ENCODE measurements at regions not wholly inside any gene's neighbourhood (a gene's known extent, or its start where the extent isn't known, plus 50 kb on each side); places are given as distances from the start of the nearest gene placed in this dataset.

- DNase-seq: no peak
Measured at GRCh38 chr1:115577513-115577912, 64.3 kb upstream of the VANGL1 start.

GRCh38 chr1:115575661-115576060 is 66.1 kb upstream of the VANGL1 start:
- no peak for DNase-seq

GRCh38 chr1:115572710-115573109 is 69.1 kb upstream of the VANGL1 start:
- no peak for DNase-seq

- no peak for DNase-seq
Measured at GRCh38 chr1:115567431-115567830, 74.3 kb upstream of the VANGL1 start.

- DNase-seq: no peak
Measured at GRCh38 chr1:115565791-115566190, 76.0 kb upstream of the VANGL1 start.

- DNase-seq: no peak
Measured at GRCh38 chr1:115565353-115565752, 76.4 kb upstream of the VANGL1 start.

- DNase-seq: no peak
Measured at GRCh38 chr1:115564201-115564600, 77.6 kb upstream of the VANGL1 start.

GRCh38 chr1:115560027-115560426 is 81.7 kb upstream of the VANGL1 start:
- DNase-seq: no peak

GRCh38 chr1:115558275-115558674 is 83.5 kb upstream of the VANGL1 start:
- DNase-seq: no peak

- DNase-seq: no peak
Measured at GRCh38 chr1:115557715-115558114, 84.1 kb upstream of the VANGL1 start.

GRCh38 chr1:115556236-115556635 is 85.5 kb upstream of the VANGL1 start:
- DNase-seq: no peak

- DNase-seq: no peak
Measured at GRCh38 chr1:115555446-115555845, 86.3 kb upstream of the VANGL1 start.

- no peak for DNase-seq
Measured at GRCh38 chr1:115547696-115548095, 94.1 kb upstream of the VANGL1 start.

- no peak for DNase-seq
Measured at GRCh38 chr1:115546846-115547245, 94.9 kb upstream of the VANGL1 start.

GRCh38 chr1:115545791-115546733 is 95.7 kb upstream of the VANGL1 start:
- no peak for DNase-seq

GRCh38 chr1:115545096-115545720 is 96.6 kb upstream of the VANGL1 start:
- no peak for DNase-seq

- DNase-seq: no peak
Measured at GRCh38 chr1:115544131-115544530, 97.6 kb upstream of the VANGL1 start.

GRCh38 chr1:115543247-115543646 is 98.5 kb upstream of the VANGL1 start:
- no peak for DNase-seq

- no peak for DNase-seq
Measured at GRCh38 chr1:115539736-115540135, 102.0 kb upstream of the VANGL1 start.

- DNase-seq: no peak
Measured at GRCh38 chr1:115539061-115539460, 102.7 kb upstream of the VANGL1 start.

GRCh38 chr1:115538579-115538978 is 103.2 kb upstream of the VANGL1 start:
- no peak for DNase-seq

- no peak for DNase-seq
Measured at GRCh38 chr1:115537415-115537814, 104.4 kb upstream of the VANGL1 start.

- DNase-seq: no peak
Measured at GRCh38 chr1:115536279-115536816, 105.4 kb upstream of the VANGL1 start.

GRCh38 chr1:115534106-115534505 is 107.7 kb upstream of the VANGL1 start:
- no peak for DNase-seq
